Kidney (tissue), 13 donors: ENCODE measurements at regions not wholly inside any gene's neighbourhood (a gene's known extent, or its start where the extent isn't known, plus 50 kb on each side); places are given as distances from the start of the nearest gene placed in this dataset.

Source experiments
- DNase-seq, 5 donors: peaks; one replicate each; pipeline ENCODE4 v3.0.0-alpha.2; 2013 to 2020
- FAIRE-seq: peaks from 2 replicates; lab custom pipeline; 2012; peaks lifted over from hg19 to GRCh38; lab: Jason Lieb, UNC
- H3K27ac ChIP-seq, 2 donors: one replicate each; pipeline ENCODE4 v1.7.0; 2013; ENCODE audit warnings: low read depth in 2 of 2, low read length in 2 of 2, inconsistent platforms in 1 of 2
- H3K27me3 ChIP-seq: one replicate; pipeline ENCODE4 v1.7.1; 2013; ENCODE audit warnings: low read length, inconsistent platforms; ENCODE audit not compliant: control insufficient read depth, insufficient read depth
- H3K36me3 ChIP-seq, 3 donors: one replicate each; pipeline versions ENCODE4 v1.7.0 to v1.7.1; 2013; ENCODE audit warnings: low read length in 3 of 3, control low read depth in 1 of 3, inconsistent platforms in 1 of 3; ENCODE audit not compliant: insufficient read depth in 3 of 3, control insufficient read depth in 2 of 3
- H3K4me1 ChIP-seq, 3 donors: one replicate each; pipeline versions ENCODE4 v1.7.0 to v1.7.1; 2013; ENCODE audit warnings: low read length in 3 of 3, inconsistent platforms in 1 of 3, low read depth in 1 of 3; ENCODE audit not compliant: control insufficient read depth in 2 of 3, insufficient read depth in 2 of 3
- H3K4me3 ChIP-seq, 3 donors: one replicate each; pipeline versions ENCODE4 v1.7.0 to v1.8.1; 2013; ENCODE audit warnings: low read length in 3 of 3, control low read depth in 1 of 3, inconsistent platforms in 1 of 3
- H3K9ac ChIP-seq, 3 donors: one replicate each; pipeline versions ENCODE4 v1.7.0 to v1.7.1; 2013; ENCODE audit warnings: low read length in 3 of 3, control low read depth in 1 of 3, inconsistent platforms in 1 of 3
- H3K9me3 ChIP-seq, 3 donors: one replicate each; pipeline versions ENCODE4 v1.7.0 to v1.7.1; 2013; ENCODE audit warnings: low read length in 3 of 3, control low read depth in 1 of 3, inconsistent platforms in 1 of 3; ENCODE audit not compliant: control insufficient read depth in 2 of 3, insufficient read depth in 1 of 3
- CTCF ChIP-seq: IDR thresholded peaks from 3 replicates; pipeline ENCODE4 v1.5.1; 2012; ENCODE audit warnings: mild to moderate bottlenecking, moderate library complexity, borderline replicate concordance; ENCODE audit not compliant: insufficient read depth; ENCODE audit errors: extremely low read depth
- intact Hi-C: fragments of 100-400 bp; cut with DNase I; formaldehyde crosslinking; loops from one replicate; pipeline ENCODE4 v1.11.1; 2022
- donor health status: control.
- donor health status: control.
- donor health status: control.
- donor health status: control.
- donor health status: control.
- donor health status: DM: yes; HTN: yes; CAD: no.
- donor health status: Normal renal cell carcinoma (clear cell type).

GRCh38 chr2:239897596-239898235, 127.4 kb downstream of the NDUFA10 start:
- no peaks in the 10 kb centered on the region for H3K4me1 ChIP-seq
- H3K9ac ChIP-seq, result no peak overlapping the region
- H3K36me3 ChIP-seq, result no peaks in the 10 kb centered on the region
- intact Hi-C loops, result no loop called here
- H3K27me3 ChIP-seq, result no peaks in the 10 kb centered on the region
- H3K9me3 ChIP-seq, result no peaks in the 10 kb centered on the region
- no peak overlapping the region for H3K4me3 ChIP-seq
- DNase-seq (no peak), FAIRE-seq (no peak)
- no peak for TF ChIP-seq CTCF
- no peak overlapping the region for H3K27ac ChIP-seq

GRCh38 chr2:239896075-239896474, 129.1 kb downstream of the NDUFA10 start:
- Histone ChIP-seq H3K36me3 (no peaks in the 10 kb centered on the region), H3K4me3 (no peak overlapping the region), H3K4me1 (no peaks in the 10 kb centered on the region), H3K27ac (no peak overlapping the region), H3K9me3 (no peaks in the 10 kb centered on the region), H3K27me3 (no peaks in the 10 kb centered on the region), H3K9ac (no peak overlapping the region)
- TF ChIP-seq CTCF, result no peak
- intact Hi-C loops, result no loop called here
- DNase-seq (no peak), FAIRE-seq (no peak)

GRCh38 chr2:239895669-239896068, 129.5 kb downstream of the NDUFA10 start:
- H3K9ac ChIP-seq, result no peak overlapping the region
- intact Hi-C loops, result no loop called here
- DNase-seq (no peak), FAIRE-seq (no peak)
- no peaks in the 10 kb centered on the region for H3K4me1 ChIP-seq
- no peak for TF ChIP-seq CTCF
- no peaks in the 10 kb centered on the region for H3K27me3 ChIP-seq
- no peaks in the 10 kb centered on the region for H3K9me3 ChIP-seq
- no peak overlapping the region for H3K27ac ChIP-seq
- H3K4me3 ChIP-seq, result no peak overlapping the region
- no peaks in the 10 kb centered on the region for H3K36me3 ChIP-seq

- no peaks in the 10 kb centered on the region for H3K36me3 ChIP-seq
- intact Hi-C loops, result no loop called here
- no peaks in the 10 kb centered on the region for H3K4me1 ChIP-seq
- no peak overlapping the region for H3K27ac ChIP-seq
- DNase-seq (no peak), FAIRE-seq (no peak)
- no peaks in the 10 kb centered on the region for H3K27me3 ChIP-seq
- no peak overlapping the region for H3K4me3 ChIP-seq
- H3K9ac ChIP-seq, result no peak overlapping the region
- H3K9me3 ChIP-seq, result no peaks in the 10 kb centered on the region
- no peak for TF ChIP-seq CTCF
Observed at GRCh38 chr2:239895116-239895515, 130.0 kb downstream of the NDUFA10 start.
